B cell (primary cell): ENCODE measurements at regions not wholly inside any gene's neighbourhood (a gene's known extent, or its start where the extent isn't known, plus 50 kb on each side); places are given as distances from the start of the nearest gene placed in this dataset.

Experiments
- ATAC-seq: fragments of 200-7000 bp; cut with Tn5 transposase; one replicate; pipeline ENCODE4 v1.10.0; 2021; ENCODE audit warnings: low read depth, mild to moderate bottlenecking, moderate number of reproducible peaks, moderate library complexity
- CTCF ChIA-PET: fragments of 350-600 bp; sonication (Branson Sonifier 250); formaldehyde crosslinking; loops from one replicate; lab custom pipeline; 2021; ENCODE audit warnings: antibody characterized with exemption, inconsistent platforms; lab: Charles Lee
- POLR2A ChIA-PET: fragments of 350-600 bp; sonication (Branson Sonifier 250); formaldehyde crosslinking; loops from one replicate; lab custom pipeline; 2021; ENCODE audit warnings: antibody characterized with exemption; lab: Charles Lee
- DNase-seq: peaks from one replicate; pipeline ENCODE4 v3.0.0; 2013
- H2AFZ ChIP-seq: 2 replicates; pipeline ENCODE4 v1.6.1; 2012; ENCODE audit warnings: mild to moderate bottlenecking, low read depth, low read length; ENCODE audit not compliant: insufficient read depth, poor library complexity, severe bottlenecking
- H3K27ac ChIP-seq, 2 donors: 1 replicate in 1 of 2; 2 replicates in 1 of 2; pipeline ENCODE4 v1.5.1; 2012 to 2013; ENCODE audit warnings: low read length in 2 of 2, mild to moderate bottlenecking in 2 of 2, moderate library complexity in 1 of 2
- H3K27me3 ChIP-seq, 4 experiments: fragments of 200-600 bp in 1 of 4; sonication (generic) in 1 of 4; replicated peaks in 1 of 4; 1 replicate in 2 of 4; 2 replicates in 2 of 4; pipeline versions ENCODE4 v1.6.1 to v1.7.0; 2013 to 2016; ENCODE audit warnings: low read length in 3 of 4, mild to moderate bottlenecking in 2 of 4, mixed read lengths in 1 of 4, moderate library complexity in 1 of 4; ENCODE audit not compliant: insufficient read depth in 4 of 4, control insufficient read depth in 3 of 4; ENCODE audit errors: control extremely low read depth in 1 of 4
- H3K36me3 ChIP-seq, 2 experiments: replicated peaks in 1 of 2; 1 replicate in 1 of 2; 2 replicates in 1 of 2; pipeline versions ENCODE4 v1.6.1 to v1.7.1; 2013; ENCODE audit warnings: low read length in 1 of 2; ENCODE audit not compliant: insufficient read depth in 2 of 2, control insufficient read depth in 1 of 2; ENCODE audit errors: control extremely low read depth in 1 of 2, extremely low read depth in 1 of 2
- H3K4me1 ChIP-seq, 2 donors: fragments of 200-600 bp in 1 of 2; sonication (generic) in 1 of 2; 1 replicate in 1 of 2; 2 replicates in 1 of 2; pipeline versions ENCODE4 v1.5.1 to v1.6.1; 2013 to 2017; ENCODE audit warnings: low read length in 2 of 2; ENCODE audit not compliant: control insufficient read depth in 2 of 2, insufficient read depth in 2 of 2
- H3K4me2 ChIP-seq: replicated peaks from 2 replicates; pipeline ENCODE3; 2012; ENCODE audit warnings: mild to moderate bottlenecking, low read depth, low read length; ENCODE audit not compliant: poor library complexity, severe bottlenecking
- H3K4me3 ChIP-seq, 5 experiments: fragments of 200-600 bp in 1 of 5; sonication (generic) in 1 of 5; 1 replicate in 3 of 5; 2 replicates in 2 of 5; pipeline versions ENCODE4 v1.5.1 to v1.7.0; 2011 to 2016; ENCODE audit warnings: low read length in 4 of 5, mild to moderate bottlenecking in 4 of 5, low read depth in 2 of 5, control low read depth in 1 of 5, moderate library complexity in 1 of 5; ENCODE audit not compliant: insufficient read depth in 1 of 5; ENCODE audit errors: control extremely low read depth in 1 of 5, extremely low read depth in 1 of 5
- H3K79me2 ChIP-seq: fragments of 200-600 bp; sonication (generic); one replicate; pipeline ENCODE4 v1.6.0; 2016; ENCODE audit warnings: low read length; ENCODE audit not compliant: control insufficient read depth, insufficient read depth
- H3K9ac ChIP-seq: fragments of 200-600 bp; sonication (generic); 2 replicates; pipeline ENCODE4 v1.6.1; 2017; ENCODE audit warnings: mild to moderate bottlenecking, low read length, moderate library complexity
- H3K9me3 ChIP-seq, 3 donors: one replicate each; pipeline versions ENCODE4 v1.6.1 to v1.7.1; 2013; ENCODE audit warnings: low read length in 2 of 3; ENCODE audit not compliant: control insufficient read depth in 2 of 3, insufficient read depth in 1 of 3; ENCODE audit errors: control extremely low read depth in 1 of 3
- H4K20me1 ChIP-seq: 2 replicates; pipeline ENCODE4 v1.6.0; 2012; ENCODE audit warnings: mild to moderate bottlenecking, low read length; ENCODE audit not compliant: insufficient read depth, control insufficient read depth, poor library complexity, severe bottlenecking
- H3K27ac Mint-ChIP-seq: one replicate; pipeline ENCODE4 v1.8.0; 2021; ENCODE audit warnings: mixed read lengths
- H3K27me3 Mint-ChIP-seq: one replicate; pipeline ENCODE4 v1.8.0; 2021; ENCODE audit warnings: mixed read lengths
- H3K4me1 Mint-ChIP-seq: one replicate; pipeline ENCODE4 v1.8.0; 2021; ENCODE audit warnings: mixed read lengths
- H3K4me3 Mint-ChIP-seq: one replicate; pipeline ENCODE4 v1.8.0; 2021; ENCODE audit warnings: mixed read lengths
- H3K9me3 Mint-ChIP-seq: one replicate; pipeline ENCODE4 v1.8.0; 2022; ENCODE audit warnings: mixed read lengths; ENCODE audit not compliant: insufficient read depth
- CTCF ChIP-seq: fragments of 200-600 bp; IDR thresholded peaks from one replicate; pipeline ENCODE4 v1.8.0; 2022; ENCODE audit warnings: antibody characterized with exemption, mild to moderate bottlenecking
- EZH2 ChIP-seq: IDR thresholded peaks from 2 replicates; pipeline ENCODE4 v1.6.1; 2012; ENCODE audit warnings: borderline replicate concordance, low read depth, mild to moderate bottlenecking, moderate library complexity, low read length; ENCODE audit not compliant: insufficient read depth, poor library complexity, severe bottlenecking
- WGBS: methylation state at CpG from one replicate; pipeline ENCODE4 v1.1.5; 2013; ENCODE audit warnings: missing lambda C conversion rate; ENCODE audit not compliant: insufficient coverage; 5-methylcytosine and 5-hydroxymethylcytosine counted together
- intact Hi-C: fragments of 100-400 bp; cut with micrococcal nuclease; formaldehyde crosslinking; loops from one replicate; pipeline ENCODE4 v1.10.0; 2022

GRCh38 chr9:80157561-80157983 lies 585.8 kb downstream of the TLE4 start:
- no CpG with 5 or more reads among the region's 4 CpGs for whole genome bisulfite sequencing
- Histone ChIP-seq H3K79me2 (no peaks in the 10 kb centered on the region), H3K4me2 (no peak overlapping the region), H3K9me3 (peaks cover 0 to 6% (median 0%) of the 10 kb centered on the region in 3 donors), H3K36me3 (no peaks in the 10 kb centered on the region), H2AFZ (peak overlapping the region; percentile 44), H3K27me3 (no peaks in the 10 kb centered on the region), H3K9ac (no peak overlapping the region), H3K4me1 (peaks cover 22 to 24% of the 10 kb centered on the region in 2 donors), H3K27ac (peak overlapping the region; percentile 19 to 40), H3K4me3 (no peak overlapping the region), H4K20me1 (no peaks in the 10 kb centered on the region)
- H3K4me3 Mint-ChIP-seq, result peak overlapping the region; percentile 13
- H3K27ac Mint-ChIP-seq, result no peak overlapping the region
- POLR2A ChIA-PET, result no interaction called here
- peaks cover 42% of the 10 kb centered on the region for H3K4me1 Mint-ChIP-seq
- H3K27me3 Mint-ChIP-seq, result no peaks in the 10 kb centered on the region
- H3K9me3 Mint-ChIP-seq, result peaks cover 6% of the 10 kb centered on the region
- DNase-seq, result no peak
- ATAC-seq, result no peak
- TF ChIP-seq CTCF (no peak), EZH2 (no peak)
- CTCF ChIA-PET, result no interaction called here
- intact Hi-C loops, result loop anchor here (10.0 kb wide), 1 partner anchor 73 kb away; no protein-coding TSS in a partner anchor

GRCh38 chr9:80156756-80157472 lies 585.1 kb downstream of the TLE4 start:
- Histone ChIP-seq H3K4me3 (no peak overlapping the region), H3K9me3 (peaks cover 0 to 3% (median 0%) of the 10 kb centered on the region in 3 donors), H3K4me1 (peaks cover 22 to 24% of the 10 kb centered on the region in 2 donors), H3K9ac (no peak overlapping the region), H3K27ac (peak overlapping the region; percentile 19 to 40), H2AFZ (peak overlapping the region; percentile 44), H3K36me3 (no peaks in the 10 kb centered on the region), H3K27me3 (no peaks in the 10 kb centered on the region), H3K79me2 (no peaks in the 10 kb centered on the region), H4K20me1 (no peaks in the 10 kb centered on the region), H3K4me2 (peak overlapping the region; percentile 15)
- H3K27ac Mint-ChIP-seq, result peak overlapping the region; percentile 57
- ATAC-seq, result peak; percentile 73
- peak; percentile 23 for DNase-seq
- H3K4me3 Mint-ChIP-seq, result peak overlapping the region; percentile 61
- POLR2A ChIA-PET, result no interaction called here
- TF ChIP-seq CTCF (no peak), EZH2 (no peak)
- intact Hi-C loops, result loop anchor here (10.0 kb wide), 1 partner anchor 72 kb away; no protein-coding TSS in a partner anchor
- H3K27me3 Mint-ChIP-seq, result no peaks in the 10 kb centered on the region
- CTCF ChIA-PET, result no interaction called here
- H3K4me1 Mint-ChIP-seq, result peaks cover 42% of the 10 kb centered on the region
- 82% methylated on average over 1 of the region's 2 CpGs for WGBS
- peaks cover 8% of the 10 kb centered on the region for H3K9me3 Mint-ChIP-seq
